BE2C (cell line): ENCODE measurements at regions not wholly inside any gene's neighbourhood (a gene's known extent, or its start where the extent isn't known, plus 50 kb on each side); places are given as distances from the start of the nearest gene placed in this dataset.

Experiments
- DNase-seq: peaks from one replicate; pipeline ENCODE4 v3.0.0-alpha.2; 2020
- H3K27me3 ChIP-seq: fragments of 250-450 bp; sonication (Bioruptor Pico); 2 replicates; pipeline ENCODE4 v1.5.1; 2020; ENCODE audit warnings: mild to moderate bottlenecking
- H3K36me3 ChIP-seq: fragments of 250-450 bp; sonication (Bioruptor Pico); 2 replicates; pipeline ENCODE4 v1.5.1; 2020; ENCODE audit warnings: mild to moderate bottlenecking
- H3K4me1 ChIP-seq: fragments of 250-450 bp; sonication (Bioruptor Pico); 2 replicates; pipeline ENCODE4 v1.5.1; 2020
- H3K4me3 ChIP-seq: 2 replicates; pipeline ENCODE4 v1.5.1; 2011; ENCODE audit warnings: low read depth, low read length
- H3K9me3 ChIP-seq: fragments of 250-450 bp; sonication (Bioruptor Pico); 2 replicates; pipeline ENCODE4 v1.5.1; 2020
- CTCF ChIP-seq: IDR thresholded peaks from 2 replicates; pipeline ENCODE4 v1.5.1; 2012; ENCODE audit warnings: mild to moderate bottlenecking, low read depth, low read length

- H3K36me3 ChIP-seq: no peaks in the 10 kb centered on the region
- TF ChIP-seq CTCF: no peak
- no peak overlapping the region for H3K4me3 ChIP-seq
- no peaks in the 10 kb centered on the region for H3K4me1 ChIP-seq
- no peak for DNase-seq
- no peaks in the 10 kb centered on the region for H3K27me3 ChIP-seq
- H3K9me3 ChIP-seq: no peaks in the 10 kb centered on the region
Measured at GRCh38 chr2:157125685-157126084, 131.8 kb upstream of the GALNT5 start.

DNA sequence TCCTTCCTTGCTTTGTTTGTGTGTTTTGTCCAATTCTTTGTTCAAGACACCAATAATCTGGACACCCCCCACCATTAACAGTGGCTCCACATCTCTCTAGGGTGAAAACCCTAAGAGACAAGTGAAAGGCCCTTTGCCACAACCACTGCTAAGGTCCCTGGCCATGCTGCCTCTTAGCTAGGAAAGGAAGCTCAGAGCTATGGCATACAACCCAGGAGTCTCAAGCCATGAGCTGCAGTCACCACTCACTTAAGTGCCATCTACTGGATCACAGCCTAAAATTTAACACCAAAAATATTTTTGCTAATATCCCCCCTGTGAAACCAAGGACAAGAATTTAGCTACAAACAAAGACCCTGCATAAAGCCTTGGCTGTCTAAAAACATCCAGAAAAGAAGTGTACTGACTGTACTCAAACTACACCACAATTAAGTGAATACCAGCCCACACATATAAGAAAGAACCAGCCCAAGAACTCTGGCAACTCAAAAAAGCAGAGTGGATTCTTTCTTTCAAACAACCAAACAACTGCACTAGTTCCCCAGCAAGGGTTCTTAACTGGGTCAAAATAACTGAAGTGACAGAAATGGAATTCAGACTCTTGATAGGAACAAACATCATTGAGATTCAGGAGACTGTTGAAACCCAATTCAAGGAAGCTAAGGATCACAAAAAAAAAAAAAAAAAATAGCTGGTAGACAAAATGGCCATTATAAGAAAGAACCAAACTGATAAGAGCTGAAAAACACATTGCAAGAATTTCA, 130.1 kb upstream of the GALNT5 start:
- no peak for DNase-seq
- no peaks in the 10 kb centered on the region for H3K9me3 ChIP-seq
- H3K27me3 ChIP-seq: no peaks in the 10 kb centered on the region
- no peak for TF ChIP-seq CTCF
- no peaks in the 10 kb centered on the region for H3K4me1 ChIP-seq
- H3K4me3 ChIP-seq: no peak overlapping the region
- no peaks in the 10 kb centered on the region for H3K36me3 ChIP-seq

DNA sequence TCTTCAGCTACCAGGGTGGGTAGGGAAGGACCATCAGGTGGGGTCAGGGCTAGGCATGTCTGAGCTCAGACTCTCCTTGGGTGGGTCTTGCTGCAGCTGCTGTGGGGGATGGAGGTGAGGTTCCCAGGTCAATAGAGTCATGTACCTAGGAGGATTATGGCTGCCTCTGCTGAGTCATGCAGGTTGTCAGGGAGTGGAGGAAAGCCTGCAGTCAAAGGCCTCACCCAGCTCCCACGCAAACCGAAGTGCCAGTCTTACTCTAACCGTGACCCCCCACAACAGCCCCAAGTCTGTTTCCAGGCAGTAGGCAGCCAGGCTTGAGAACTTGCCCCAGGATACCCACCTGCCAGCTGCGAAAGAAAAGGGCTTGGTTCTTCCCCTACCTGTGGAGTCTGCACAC, 113.6 kb upstream of the GALNT5 start:
- no peak for TF ChIP-seq CTCF
- DNase-seq: no peak
- Histone ChIP-seq H3K36me3 (no peaks in the 10 kb centered on the region), H3K4me3 (no peak overlapping the region), H3K27me3 (no peaks in the 10 kb centered on the region), H3K9me3 (no peaks in the 10 kb centered on the region), H3K4me1 (no peaks in the 10 kb centered on the region)

DNA sequence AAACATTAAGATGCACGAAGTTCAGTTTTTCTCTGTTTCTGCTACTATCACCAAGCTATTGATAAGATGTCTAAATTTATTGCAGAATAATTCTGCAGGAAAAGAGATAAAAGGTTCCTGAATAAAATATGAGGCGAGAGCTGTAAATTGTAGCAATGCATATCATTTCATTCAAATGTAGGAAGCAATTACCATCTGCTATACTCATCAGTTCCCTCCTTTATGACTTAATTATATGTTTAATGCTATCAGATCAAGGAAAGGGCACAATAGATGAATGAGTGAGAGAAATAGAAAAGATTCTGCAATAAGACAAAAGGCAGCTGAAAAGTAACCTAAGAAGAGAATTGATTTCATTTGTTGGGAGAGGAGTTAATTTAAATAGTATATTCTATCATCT, 108.2 kb upstream of the GALNT5 start:
- no peaks in the 10 kb centered on the region for H3K36me3 ChIP-seq
- DNase-seq: no peak
- H3K4me1 ChIP-seq: no peaks in the 10 kb centered on the region
- H3K4me3 ChIP-seq: no peak overlapping the region
- no peak for TF ChIP-seq CTCF
- H3K9me3 ChIP-seq: no peaks in the 10 kb centered on the region
- H3K27me3 ChIP-seq: no peaks in the 10 kb centered on the region

GRCh38 chr2:157150747-157151146, 106.8 kb upstream of the GALNT5 start:
- Histone ChIP-seq H3K36me3 (no peaks in the 10 kb centered on the region), H3K27me3 (no peaks in the 10 kb centered on the region), H3K4me3 (no peak overlapping the region), H3K4me1 (no peaks in the 10 kb centered on the region), H3K9me3 (no peaks in the 10 kb centered on the region)
- DNase-seq: no peak
- TF ChIP-seq CTCF: no peak

DNA sequence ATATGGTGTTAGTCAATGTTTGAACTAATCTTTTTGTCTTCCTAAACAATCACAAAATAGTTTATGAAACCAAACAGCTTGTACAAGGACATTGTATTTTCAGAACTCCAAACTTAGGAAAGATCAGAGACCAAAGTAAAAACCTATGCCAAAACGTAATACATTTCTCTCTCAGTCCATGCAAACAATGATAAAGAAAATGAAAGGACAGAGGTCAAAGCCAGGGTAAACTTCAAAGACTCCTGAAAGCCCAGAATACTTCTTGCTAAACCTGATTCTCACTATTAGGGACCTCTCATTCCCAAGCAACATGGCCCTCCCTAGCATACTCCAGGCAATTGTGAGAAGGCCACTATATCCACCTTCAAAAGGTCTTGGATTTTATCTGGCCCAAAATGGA, 105.1 kb upstream of the GALNT5 start:
- H3K4me1 ChIP-seq: no peaks in the 10 kb centered on the region

More for the DNA sequence above, 105.1 kb upstream of the GALNT5 start:
- no peaks in the 10 kb centered on the region for H3K36me3 ChIP-seq
- H3K4me3 ChIP-seq: no peak overlapping the region
- no peaks in the 10 kb centered on the region for H3K27me3 ChIP-seq
- no peaks in the 10 kb centered on the region for H3K9me3 ChIP-seq
- no peak for TF ChIP-seq CTCF
- DNase-seq: no peak
